ENCODE measurements at regions not wholly inside any gene's neighbourhood (a gene's known extent, or its start where the extent isn't known, plus 50 kb on each side); places are given as distances from the start of the nearest gene placed in this dataset.

- H3K4me2 ChIP-seq (ENCODE audit: control insufficient read depth, insufficient read depth): no peak overlapping the region
- no peak for TF ChIP-seq MYB (IDR thresholded peaks at IDR 0.05; ENCODE audit: borderline replicate concordance, low read depth, low read length)
- TF ChIP-seq ZZZ3 (IDR thresholded peaks at IDR 0.05; ENCODE audit: control insufficient read depth, insufficient read length, low read depth): no peak
- no peak for TF ChIP-seq RAD51 (IDR thresholded peaks at IDR 0.05)
- TF ChIP-seq RELA (IDR thresholded peaks at IDR 0.05; ENCODE audit: borderline replicate concordance, partially characterized antibody): no peak
- TF ChIP-seq TCF7 (IDR thresholded peaks at IDR 0.05; ENCODE audit: borderline replicate concordance): no peak
- TF ChIP-seq MLLT1 (IDR thresholded peaks at IDR 0.05): no peak
- no peak for TF ChIP-seq RCOR1 (conservative IDR thresholded peaks at IDR 0.05; ENCODE audit: low read depth, low read length)
- TF ChIP-seq, protein P1, sequence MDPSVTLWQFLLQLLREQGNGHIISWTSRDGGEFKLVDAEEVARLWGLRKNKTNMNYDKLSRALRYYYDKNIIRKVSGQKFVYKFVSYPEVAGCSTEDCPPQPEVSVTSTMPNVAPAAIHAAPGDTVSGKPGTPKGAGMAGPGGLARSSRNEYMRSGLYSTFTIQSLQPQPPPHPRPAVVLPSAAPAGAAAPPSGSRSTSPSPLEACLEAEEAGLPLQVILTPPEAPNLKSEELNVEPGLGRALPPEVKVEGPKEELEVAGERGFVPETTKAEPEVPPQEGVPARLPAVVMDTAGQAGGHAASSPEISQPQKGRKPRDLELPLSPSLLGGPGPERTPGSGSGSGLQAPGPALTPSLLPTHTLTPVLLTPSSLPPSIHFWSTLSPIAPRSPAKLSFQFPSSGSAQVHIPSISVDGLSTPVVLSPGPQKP (IDR thresholded peaks at IDR 0.05; ENCODE audit: low read depth, low read length): no peak
- no peak for TF ChIP-seq MTA3 (IDR thresholded peaks at IDR 0.05; ENCODE audit: borderline replicate concordance, low read length)
- no peak for TF ChIP-seq EP300 (IDR thresholded peaks at IDR 0.05; ENCODE audit: borderline replicate concordance in 1 of 2, control insufficient read depth in 1 of 2, low read depth in 2 of 2, low read length in 2 of 2)
- no peak for TF ChIP-seq NR2C1 (IDR thresholded peaks at IDR 0.05)
- TF ChIP-seq POLR2AphosphoS5 (IDR thresholded peaks at IDR 0.05; ENCODE audit: low read length): no peak
- TF ChIP-seq SUZ12 (IDR thresholded peaks at IDR 0.05; ENCODE audit: unreplicated experiment): no peak
- TF ChIP-seq EGR1 (IDR thresholded peaks at IDR 0.05; ENCODE audit: borderline replicate concordance in 1 of 2, low read depth in 2 of 2, low read length in 2 of 2): no peak
- TF ChIP-seq MAX (IDR thresholded peaks at IDR 0.05; ENCODE audit: low read depth, low read length): no peak
- TF ChIP-seq SP1 (IDR thresholded peaks at IDR 0.05; ENCODE audit: low read depth, low read length): no peak
- TF ChIP-seq CBX3 (IDR thresholded peaks at IDR 0.05; ENCODE audit: borderline replicate concordance, low read depth): no peak
- no peak for TF ChIP-seq SMC3 (IDR thresholded peaks at IDR 0.05; ENCODE audit: borderline replicate concordance, low read length)
- no peaks in the 10 kb centered on the region for H3K79me2 ChIP-seq (ENCODE audit: control insufficient read depth, insufficient read depth, low read length)
- ATAC-seq (no peak), FAIRE-seq (no peak), DNase-seq (ENCODE audit: low read depth, low spot score) (no peak)
- SMC1A ChIA-PET (ENCODE audit: uncharacterized antibody, unreplicated experiment): no interaction called here
- RAD21 ChIA-PET (ENCODE audit: unreplicated experiment): no interaction called here
- no peak overlapping the region for H3K27ac ChIP-seq (ENCODE audit: control insufficient read depth, insufficient read depth)
- intact Hi-C loops (cut with micrococcal nuclease; ENCODE audit: unreplicated experiment): no loop called here
- H3K27me3 ChIP-seq (replicated peaks in 1 of 2; ENCODE audit: control insufficient read depth in 2 of 2, insufficient read depth in 2 of 2, low read length in 1 of 2): no peaks in the 10 kb centered on the region
- POLR2A ChIA-PET: no interaction called here
- H3K4me1 ChIP-seq (ENCODE audit: control insufficient read depth, insufficient read depth, low read length): no peaks in the 10 kb centered on the region
- in situ Hi-C loops (cut with MboI): no loop called here
- no peak overlapping the region for H3K4me3 ChIP-seq
- no peaks in the 10 kb centered on the region for H3K9me3 ChIP-seq (replicated peaks; ENCODE audit: control insufficient read depth, insufficient read depth, low read length)
- no peaks in the 10 kb centered on the region for H4K20me1 ChIP-seq (ENCODE audit: control insufficient read depth, insufficient read depth)
- CTCF ChIA-PET: no interaction called here
- H3K36me3 ChIP-seq (ENCODE audit: control insufficient read depth in 2 of 2, insufficient read depth in 2 of 2, low read length in 1 of 2): no peaks in the 10 kb centered on the region
- BruUV-seq (replicated peaks): no TSS peak
- no peak overlapping the region for H2AFZ ChIP-seq (ENCODE audit: control insufficient read depth, low read depth, low read length)
- 17% methylated on average over 2 of the region's 2 CpGs for WGBS (ENCODE audit: insufficient coverage, insufficient replicate concordance, low lambda C conversion rate, missing lambda C conversion rate)
- H3K9ac ChIP-seq (ENCODE audit: control insufficient read depth, insufficient read depth, low read length): no peak overlapping the region
Measured at GRCh38 chr3:20836801-20837200, 650.8 kb upstream of the SGO1 start.
